NCI-H2171 treated with DMSO at 0.1 percent for 48 hours (cell line): ENCODE measurements at regions not wholly inside any gene's neighbourhood (a gene's known extent, or its start where the extent isn't known, plus 50 kb on each side); places are given as distances from the start of the nearest gene placed in this dataset.

ENCODE experiments used
- DNase-seq: peaks from one replicate; lab custom pipeline; 2025; lab: John Stamatoyannopoulos, UW

GRCh38 chr16:86913886-86914285 lies 335.5 kb downstream of the FOXL1 start:
- DNase-seq = no peak

GRCh38 chr16:86914876-86915717 lies 336.7 kb downstream of the FOXL1 start:
- DNase-seq = no peak

GRCh38 chr16:86917471-86918365 lies 339.4 kb downstream of the FOXL1 start:
- no peak for DNase-seq

- no peak for DNase-seq
Observed at GRCh38 chr16:86918637-86919036, 340.3 kb downstream of the FOXL1 start.

- no peak for DNase-seq
Observed at GRCh38 chr16:86919078-86919477, 340.7 kb downstream of the FOXL1 start.

- DNase-seq = no peak
Observed at GRCh38 chr16:86919578-86920305, 341.4 kb downstream of the FOXL1 start.

- no peak for DNase-seq
Observed at GRCh38 chr16:86921289-86921688, 342.9 kb downstream of the FOXL1 start.

- DNase-seq = no peak
Observed at GRCh38 chr16:86922311-86922710, 344.0 kb downstream of the FOXL1 start.

GRCh38 chr16:86923656-86924055 lies 345.3 kb downstream of the FOXL1 start:
- DNase-seq = no peak

GRCh38 chr16:86924537-86924936 lies 346.2 kb downstream of the FOXL1 start:
- no peak for DNase-seq

- no peak for DNase-seq
Observed at GRCh38 chr16:86925067-86925791, 346.9 kb downstream of the FOXL1 start.

- no peak for DNase-seq
Observed at GRCh38 chr16:86926181-86927094, 348.1 kb downstream of the FOXL1 start.

- no peak for DNase-seq
Observed at GRCh38 chr16:86927699-86928098, 349.4 kb downstream of the FOXL1 start.

- DNase-seq = no peak
Observed at GRCh38 chr16:86928523-86929011, 350.2 kb downstream of the FOXL1 start.

- no peak for DNase-seq
Observed at GRCh38 chr16:86929057-86929871, 350.9 kb downstream of the FOXL1 start.

- DNase-seq = no peak
Observed at GRCh38 chr16:86930001-86930400, 351.7 kb downstream of the FOXL1 start.

- DNase-seq = no peak
Observed at GRCh38 chr16:86930663-86931373, 352.5 kb downstream of the FOXL1 start.

GRCh38 chr16:86931410-86931941 lies 353.1 kb downstream of the FOXL1 start:
- no peak for DNase-seq
